Glutamatergic neuron (in vitro differentiated cells): ENCODE measurements at regions not wholly inside any gene's neighbourhood (a gene's known extent, or its start where the extent isn't known, plus 50 kb on each side); places are given as distances from the start of the nearest gene placed in this dataset.

Source experiments
- DNase-seq: peaks from one replicate; pipeline ENCODE4 v3.0.0; 2022
- H3K27ac Mint-ChIP-seq: one replicate; pipeline ENCODE4 v1.8.0; 2020; ENCODE audit warnings: mild to moderate bottlenecking, mixed read lengths, inconsistent platforms; ENCODE audit not compliant: unreplicated experiment
- H3K27me3 Mint-ChIP-seq: one replicate; pipeline ENCODE4 v1.8.0; 2020; ENCODE audit warnings: mild to moderate bottlenecking, moderate library complexity, mixed read lengths, inconsistent platforms; ENCODE audit not compliant: unreplicated experiment
- H3K36me3 Mint-ChIP-seq: one replicate; pipeline ENCODE4 v1.8.0; 2020; ENCODE audit warnings: mild to moderate bottlenecking, mixed read lengths, inconsistent platforms; ENCODE audit not compliant: unreplicated experiment
- H3K4me1 Mint-ChIP-seq: one replicate; pipeline ENCODE4 v1.8.0; 2020; ENCODE audit warnings: mild to moderate bottlenecking, low read depth, mixed read lengths, inconsistent platforms; ENCODE audit not compliant: unreplicated experiment
- H3K4me3 Mint-ChIP-seq: one replicate; pipeline ENCODE4 v1.8.0; 2020; ENCODE audit warnings: mild to moderate bottlenecking, mixed read lengths, inconsistent platforms; ENCODE audit not compliant: unreplicated experiment
- H3K9me3 Mint-ChIP-seq: one replicate; pipeline ENCODE4 v1.8.0; 2020; ENCODE audit warnings: mild to moderate bottlenecking, moderate library complexity, mixed read lengths, inconsistent platforms; ENCODE audit not compliant: unreplicated experiment
- TF ChIP-seq, protein P1 (sequence below): fragments of 200-600 bp; sonication (generic); IDR thresholded peaks from one replicate; pipeline ENCODE4 v1.5.0; 2021; ENCODE audit not compliant: partially characterized antibody, unreplicated experiment

- Mint-ChIP-seq H3K4me3 (peak overlapping the region; percentile 7), H3K36me3 (peaks cover 1% of the 10 kb centered on the region), H3K27ac (no peak overlapping the region), H3K4me1 (peaks cover 18% of the 10 kb centered on the region), H3K27me3 (peaks cover 4% of the 10 kb centered on the region), H3K9me3 (peaks cover 6% of the 10 kb centered on the region)
- TF ChIP-seq, protein P1, sequence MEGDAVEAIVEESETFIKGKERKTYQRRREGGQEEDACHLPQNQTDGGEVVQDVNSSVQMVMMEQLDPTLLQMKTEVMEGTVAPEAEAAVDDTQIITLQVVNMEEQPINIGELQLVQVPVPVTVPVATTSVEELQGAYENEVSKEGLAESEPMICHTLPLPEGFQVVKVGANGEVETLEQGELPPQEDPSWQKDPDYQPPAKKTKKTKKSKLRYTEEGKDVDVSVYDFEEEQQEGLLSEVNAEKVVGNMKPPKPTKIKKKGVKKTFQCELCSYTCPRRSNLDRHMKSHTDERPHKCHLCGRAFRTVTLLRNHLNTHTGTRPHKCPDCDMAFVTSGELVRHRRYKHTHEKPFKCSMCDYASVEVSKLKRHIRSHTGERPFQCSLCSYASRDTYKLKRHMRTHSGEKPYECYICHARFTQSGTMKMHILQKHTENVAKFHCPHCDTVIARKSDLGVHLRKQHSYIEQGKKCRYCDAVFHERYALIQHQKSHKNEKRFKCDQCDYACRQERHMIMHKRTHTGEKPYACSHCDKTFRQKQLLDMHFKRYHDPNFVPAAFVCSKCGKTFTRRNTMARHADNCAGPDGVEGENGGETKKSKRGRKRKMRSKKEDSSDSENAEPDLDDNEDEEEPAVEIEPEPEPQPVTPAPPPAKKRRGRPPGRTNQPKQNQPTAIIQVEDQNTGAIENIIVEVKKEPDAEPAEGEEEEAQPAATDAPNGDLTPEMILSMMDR, result no peak
- DNase-seq, result no peak
These were observed 59.5 kb upstream of the FAM20C start for GRCh38 chr7:132899-133298.

DNA sequence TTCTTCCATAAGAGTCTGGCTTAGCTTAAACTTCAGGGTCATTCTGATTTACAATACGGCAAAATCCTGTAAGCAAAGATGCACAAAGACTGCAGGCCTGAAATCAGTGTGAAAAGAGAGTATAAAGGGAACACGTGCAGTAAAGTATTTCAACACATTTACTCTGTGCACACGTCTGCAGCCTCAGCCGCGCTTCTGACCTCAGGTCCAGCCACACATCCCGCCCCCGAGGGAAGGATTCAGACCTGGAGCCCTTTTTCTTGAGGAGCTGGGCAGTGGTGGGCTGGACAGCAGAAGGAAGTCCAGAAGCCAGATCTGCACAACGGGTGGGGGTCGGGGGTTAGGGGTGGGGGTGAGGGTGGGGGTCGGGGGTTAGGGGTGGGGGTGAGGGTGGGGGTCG lies 58.9 kb upstream of the FAM20C start:
- DNase-seq, result no peak
- no peak overlapping the region for H3K27ac Mint-ChIP-seq
- H3K27me3 Mint-ChIP-seq, result peaks cover 4% of the 10 kb centered on the region
- no peaks in the 10 kb centered on the region for H3K36me3 Mint-ChIP-seq
- TF ChIP-seq, protein P1, result no peak
- peaks cover 21% of the 10 kb centered on the region for H3K4me1 Mint-ChIP-seq
- H3K9me3 Mint-ChIP-seq, result peaks cover 6% of the 10 kb centered on the region
- no peak overlapping the region for H3K4me3 Mint-ChIP-seq

DNA sequence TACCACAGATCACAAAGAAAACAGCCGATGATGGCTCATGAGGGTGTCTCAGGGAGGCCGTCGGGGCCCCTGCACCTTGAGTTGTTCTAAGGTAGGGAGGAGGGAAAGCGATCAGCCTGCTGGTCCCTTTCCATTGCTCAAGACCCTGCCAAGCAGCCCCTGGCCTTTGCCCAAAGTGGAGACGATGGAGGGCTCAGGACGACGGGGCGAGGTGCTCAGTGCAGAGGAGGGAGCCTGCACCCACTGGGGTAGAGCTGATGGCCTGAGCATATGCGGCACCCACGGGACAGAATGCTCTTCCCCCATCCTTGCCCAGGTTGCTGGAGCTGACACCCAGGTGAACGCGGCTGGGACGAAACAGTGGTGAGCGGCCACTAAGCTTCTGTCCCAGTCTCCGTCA lies 58.3 kb upstream of the FAM20C start:
- Mint-ChIP-seq H3K27me3 (peaks cover 4% of the 10 kb centered on the region), H3K4me3 (no peak overlapping the region), H3K4me1 (peaks cover 24% of the 10 kb centered on the region), H3K36me3 (no peaks in the 10 kb centered on the region), H3K27ac (no peak overlapping the region), H3K9me3 (peaks cover 6% of the 10 kb centered on the region)
- TF ChIP-seq, protein P1, result no peak
- no peak for DNase-seq

DNA sequence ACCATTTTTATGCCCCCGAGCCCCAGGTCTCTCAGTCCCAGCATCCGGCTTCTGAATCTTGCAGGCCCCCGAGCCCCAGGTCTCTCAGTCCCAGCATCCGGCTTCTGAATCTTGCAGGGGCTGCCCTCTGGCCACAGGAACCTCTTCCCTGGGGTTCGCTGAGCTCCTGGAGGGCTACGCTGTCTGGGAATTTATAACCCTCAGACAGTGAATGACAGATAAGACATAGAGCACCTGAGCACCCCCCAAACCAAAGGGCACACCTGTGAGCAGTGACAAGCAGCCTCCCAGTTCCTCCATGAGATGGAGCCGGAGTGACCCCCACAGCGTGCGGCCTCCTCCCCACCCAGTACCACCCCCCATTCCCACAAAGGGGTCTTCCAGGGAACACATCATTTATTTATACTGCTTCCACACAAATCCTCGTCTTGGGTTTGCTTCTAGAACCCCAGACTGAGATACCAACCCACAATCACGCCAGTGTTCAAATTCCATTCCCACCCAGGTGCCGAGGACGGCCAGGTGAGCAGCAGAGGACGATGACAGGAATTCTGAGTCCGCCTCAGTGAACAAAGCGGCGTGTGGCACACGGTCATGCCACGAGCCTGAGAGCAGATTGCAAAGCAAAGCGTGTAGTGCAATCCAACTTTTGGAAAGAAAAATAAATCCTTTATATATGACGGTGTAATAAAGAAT lies 57.7 kb upstream of the FAM20C start:
- peaks cover 6% of the 10 kb centered on the region for H3K9me3 Mint-ChIP-seq
- peaks cover 21% of the 10 kb centered on the region for H3K4me1 Mint-ChIP-seq
- DNase-seq, result no peak
- H3K27ac Mint-ChIP-seq, result no peak overlapping the region
- TF ChIP-seq, protein P1, result no peak
- peak overlapping the region; percentile 7 for H3K4me3 Mint-ChIP-seq
- no peaks in the 10 kb centered on the region for H3K36me3 Mint-ChIP-seq
- H3K27me3 Mint-ChIP-seq, result peaks cover 4% of the 10 kb centered on the region

DNA sequence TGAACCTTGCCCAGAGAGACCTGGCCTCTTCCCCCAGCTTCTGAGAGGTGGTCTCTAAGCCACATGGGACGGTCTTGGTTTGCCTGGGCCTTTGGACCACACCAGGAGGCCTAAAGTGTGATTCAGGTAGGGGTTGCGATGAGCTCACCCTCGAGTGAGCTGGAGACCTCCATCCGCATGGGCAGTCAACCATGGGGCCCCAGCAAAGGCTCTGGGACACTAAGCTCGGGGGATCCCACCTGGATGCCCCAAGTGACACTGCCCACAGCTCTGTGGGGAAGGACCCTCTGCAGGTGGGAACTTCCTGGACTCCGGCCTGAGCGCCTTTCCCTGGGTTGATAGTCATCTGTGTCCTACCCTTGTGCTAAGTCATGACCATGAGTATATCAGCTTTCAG lies 57.1 kb upstream of the FAM20C start:
- peaks cover 6% of the 10 kb centered on the region for H3K9me3 Mint-ChIP-seq
- peaks cover 4% of the 10 kb centered on the region for H3K27me3 Mint-ChIP-seq
- TF ChIP-seq, protein P1, result no peak
- peaks cover 19% of the 10 kb centered on the region for H3K4me1 Mint-ChIP-seq
- no peak overlapping the region for H3K4me3 Mint-ChIP-seq
- no peak for DNase-seq
- no peak overlapping the region for H3K27ac Mint-ChIP-seq
- H3K36me3 Mint-ChIP-seq, result no peaks in the 10 kb centered on the region
